ENCODE measurements at regions not wholly inside any gene's neighbourhood (a gene's known extent, or its start where the extent isn't known, plus 50 kb on each side); places are given as distances from the start of the nearest gene placed in this dataset.

GRCh38 chrX:13415509-13415908 lies 95.7 kb upstream of the ATXN3L start:
- Histone ChIP-seq H2BK5ac (ENCODE audit: low read depth, low read length) (no peak overlapping the region), H3K4me3 (ENCODE audit: extremely low read depth in 1 of 4, insufficient read depth in 2 of 4, low read depth in 3 of 4, low read length in 4 of 4) (no peak overlapping the region), H4K20me1 (replicated peaks in 1 of 2; ENCODE audit: control insufficient read depth in 1 of 2, insufficient read depth in 2 of 2, low read length in 2 of 2) (no peaks in the 10 kb centered on the region), H4K8ac (ENCODE audit: extremely low read depth, insufficient read depth, low read length) (no peak overlapping the region), H3K18ac (ENCODE audit: extremely low read depth, low read length) (no peak overlapping the region), H3K4ac (replicated peaks; ENCODE audit: insufficient read length, low read depth, low read length) (no peak overlapping the region), H2BK12ac (ENCODE audit: low read depth, low read length) (no peak overlapping the region), H2BK20ac (ENCODE audit: low read length) (no peak overlapping the region), H3K4me1 (replicated peaks in 1 of 4; ENCODE audit: control insufficient read depth in 3 of 4, insufficient read depth in 4 of 4, low read length in 3 of 4) (peaks cover 0 to 10% (median 1%) of the 10 kb centered on the region in 4 experiments; a peak in 3 of 7 replicates), H3K4me2 (ENCODE audit: insufficient read depth in 1 of 2, low read depth in 2 of 2, low read length in 2 of 2) (no peak overlapping the region), H3K79me2 (ENCODE audit: control insufficient read depth in 1 of 2, insufficient read depth in 2 of 2, low read length in 2 of 2) (no peaks in the 10 kb centered on the region), H4K91ac (replicated peaks; ENCODE audit: insufficient read length, low read length) (no peak overlapping the region), H2BK15ac (ENCODE audit: low read length) (no peak overlapping the region), H3K27ac (ENCODE audit: low read depth, low read length) (no peak overlapping the region), H3K23me2 (ENCODE audit: low read depth, low read length) (no peaks in the 10 kb centered on the region), H3K27me3 (replicated peaks in 1 of 4; ENCODE audit: control insufficient read depth in 3 of 4, extremely low read depth in 1 of 4, insufficient read depth in 3 of 4, low read length in 3 of 4) (no peaks in the 10 kb centered on the region), H4K5ac (ENCODE audit: insufficient read length, low read depth, low read length) (no peak overlapping the region), H2BK120ac (replicated peaks; ENCODE audit: low read depth, low read length) (no peak overlapping the region), H3K79me1 (ENCODE audit: low read depth, low read length) (no peaks in the 10 kb centered on the region), H2AFZ (ENCODE audit: low read length) (no peak overlapping the region), H3K56ac (replicated peaks; ENCODE audit: insufficient read length, low read depth, low read length) (no peak overlapping the region), H3K9ac (replicated peaks in 1 of 4; ENCODE audit: extremely low read depth in 1 of 4, low read depth in 3 of 4, low read length in 3 of 4) (no peak overlapping the region), H2AK5ac (ENCODE audit: low read depth, low read length) (no peak overlapping the region), H3K14ac (ENCODE audit: insufficient read length) (no peak overlapping the region), H3K23ac (ENCODE audit: insufficient read length) (no peak overlapping the region), H3K36me3 (ENCODE audit: control insufficient read depth in 2 of 4, insufficient read depth in 4 of 4, low read length in 3 of 4) (no peaks in the 10 kb centered on the region), H3K9me3 (ENCODE audit: insufficient read depth in 2 of 2, low read depth in 1 of 2, low read length in 1 of 2) (no peaks in the 10 kb centered on the region)
- WGBS, 2 experiments (ENCODE audit: extremely low coverage in 1 of 2, insufficient coverage in 1 of 2, insufficient read length in 1 of 2, insufficient replicate concordance in 2 of 2, low coverage in 1 of 2, low lambda C conversion rate in 2 of 2, missing lambda C conversion rate in 1 of 2): 92% methylated on average over 7 of the region's 7 CpGs; no CpG with 5 or more reads in 1 of the 2 experiments
- POLR2A ChIA-PET (ENCODE audit: partially characterized antibody): no interaction called here
- DNase-seq (ENCODE audit: low read depth in 1 of 2, low spot score in 2 of 2) (no peak), FAIRE-seq (no peak)
- CTCF ChIA-PET (ENCODE audit: partially characterized antibody): interaction anchor here (1.3 kb wide), 1 partner anchor 469 kb away, joined by 4 read pairs; no protein-coding TSS in a partner anchor
- no peak for TF ChIP-seq KDM1A (IDR thresholded peaks at IDR 0.05; ENCODE audit: borderline replicate concordance, low read length)
- TF ChIP-seq EGR1 (IDR thresholded peaks at IDR 0.05; ENCODE audit: borderline replicate concordance, low read depth, low read length): no peak
- no peak for TF ChIP-seq SP4 (IDR thresholded peaks at IDR 0.05; ENCODE audit: low read length)
- no peak for TF ChIP-seq SRF (IDR thresholded peaks at IDR 0.05; ENCODE audit: low read depth, low read length)
- no peak for TF ChIP-seq MAX (IDR thresholded peaks at IDR 0.05)
- TF ChIP-seq POLR2A (IDR thresholded peaks at IDR 0.05; ENCODE audit: control extremely low read depth in 1 of 2, low read depth in 2 of 2, low read length in 2 of 2): no peak
- no peak for TF ChIP-seq HDAC6 (IDR thresholded peaks at IDR 0.05; ENCODE audit: low read depth, low read length)
- TF ChIP-seq, protein P1, sequence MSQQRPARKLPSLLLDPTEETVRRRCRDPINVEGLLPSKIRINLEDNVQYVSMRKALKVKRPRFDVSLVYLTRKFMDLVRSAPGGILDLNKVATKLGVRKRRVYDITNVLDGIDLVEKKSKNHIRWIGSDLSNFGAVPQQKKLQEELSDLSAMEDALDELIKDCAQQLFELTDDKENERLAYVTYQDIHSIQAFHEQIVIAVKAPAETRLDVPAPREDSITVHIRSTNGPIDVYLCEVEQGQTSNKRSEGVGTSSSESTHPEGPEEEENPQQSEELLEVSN (IDR thresholded peaks at IDR 0.05): no peak
- TF ChIP-seq GTF2F1 (IDR thresholded peaks at IDR 0.05; ENCODE audit: borderline replicate concordance, low read depth, low read length): no peak
- TF ChIP-seq CHD1 (IDR thresholded peaks at IDR 0.05; ENCODE audit: low read depth, low read length): no peak
- TF ChIP-seq CTBP2 (IDR thresholded peaks at IDR 0.05; ENCODE audit: borderline replicate concordance, insufficient read depth, insufficient read length, low read length): no peak
- no peak for TF ChIP-seq RNF2 (IDR thresholded peaks at IDR 0.05; ENCODE audit: borderline replicate concordance, low read depth, low read length, missing control alignments, poor library complexity, severe bottlenecking)
- TF ChIP-seq BACH1 (IDR thresholded peaks at IDR 0.05; ENCODE audit: low read length): no peak
- TF ChIP-seq POU5F1 (IDR thresholded peaks at IDR 0.05; ENCODE audit: low read depth, low read length): no peak

Measured in H1 (cell line).